Anterior cingulate cortex (tissue), 58 donors: ENCODE measurements at regions not wholly inside any gene's neighbourhood (a gene's known extent, or its start where the extent isn't known, plus 50 kb on each side); places are given as distances from the start of the nearest gene placed in this dataset.

Source experiments
- DNase-seq, 58 donors: peaks; one replicate each; lab custom pipeline; 2025; lab: John Stamatoyannopoulos, UW

DNA sequence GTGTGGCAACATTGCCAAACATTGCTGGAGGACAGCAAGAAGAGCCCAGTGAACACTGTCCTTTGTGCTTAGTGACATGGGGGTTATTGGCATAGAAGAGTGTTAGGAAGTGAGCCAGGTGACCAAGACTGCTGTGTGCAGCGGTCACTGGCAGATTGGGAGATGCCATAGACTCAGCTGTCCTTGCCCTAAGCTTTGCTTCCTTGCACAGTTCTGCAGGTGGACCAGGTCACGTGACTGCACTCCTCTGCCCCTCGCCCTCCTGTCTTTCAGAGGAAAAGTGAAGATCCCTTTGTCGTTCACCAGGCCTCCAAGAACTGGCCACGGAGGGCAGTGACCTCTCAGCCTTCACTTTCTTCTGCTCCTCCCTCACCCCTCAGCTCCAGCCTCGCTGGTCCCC, 215.6 kb upstream of the SMIM21 start:
- DNase-seq, result no peak

DNA sequence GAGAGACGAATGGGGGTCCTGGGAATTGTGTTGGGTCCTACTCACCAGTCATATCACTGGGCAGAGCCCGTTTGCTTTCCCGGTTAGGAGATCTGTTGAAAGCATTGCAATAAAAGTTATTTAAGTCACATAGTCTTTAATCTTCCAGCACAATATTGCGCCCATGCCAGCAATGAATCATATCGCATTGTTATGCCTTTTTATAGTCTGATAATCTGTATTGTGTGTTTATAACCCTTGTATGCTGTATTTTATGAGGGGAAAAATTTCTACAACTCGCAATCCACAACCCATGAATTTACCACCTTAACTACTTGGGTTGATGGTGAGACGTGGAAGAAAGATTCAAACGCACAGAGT, 211.9 kb upstream of the SMIM21 start:
- DNase-seq, result no peak

DNA sequence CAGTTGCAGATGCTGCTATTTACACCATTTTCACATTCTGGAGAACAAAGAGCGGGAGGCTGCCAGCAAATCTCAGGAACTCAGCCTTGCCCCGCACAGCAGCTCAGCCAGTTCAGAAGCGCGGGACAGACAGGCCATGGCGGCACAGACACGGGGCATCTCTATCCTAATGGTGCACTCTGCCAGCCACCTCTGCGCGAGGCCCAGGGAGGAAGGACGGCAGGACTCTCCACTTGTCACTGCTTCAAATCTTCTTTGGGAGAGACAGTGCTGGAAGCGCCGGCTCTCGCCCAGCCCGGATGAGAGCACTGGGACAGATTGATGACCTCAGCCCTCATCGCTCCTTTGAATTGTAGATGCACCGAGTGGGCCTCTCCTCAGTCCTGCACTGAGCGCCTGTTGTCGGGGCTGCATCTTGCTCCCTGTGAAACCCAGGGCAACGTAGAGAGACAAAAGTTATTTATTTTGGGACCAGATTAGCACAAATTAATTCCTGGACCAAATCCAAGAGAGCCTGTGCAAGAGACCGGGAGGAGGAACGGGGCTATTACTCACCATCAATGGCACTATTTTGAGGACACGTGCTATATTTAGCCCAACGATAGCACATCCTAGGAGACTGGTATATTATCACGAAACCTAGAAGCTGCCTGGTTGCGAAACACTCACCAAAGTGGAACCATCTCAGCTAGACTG, 211.4 kb upstream of the SMIM21 start:
- peak in 47 of 58 donors; percentile 9 to 80 (median 53) for DNase-seq

DNA sequence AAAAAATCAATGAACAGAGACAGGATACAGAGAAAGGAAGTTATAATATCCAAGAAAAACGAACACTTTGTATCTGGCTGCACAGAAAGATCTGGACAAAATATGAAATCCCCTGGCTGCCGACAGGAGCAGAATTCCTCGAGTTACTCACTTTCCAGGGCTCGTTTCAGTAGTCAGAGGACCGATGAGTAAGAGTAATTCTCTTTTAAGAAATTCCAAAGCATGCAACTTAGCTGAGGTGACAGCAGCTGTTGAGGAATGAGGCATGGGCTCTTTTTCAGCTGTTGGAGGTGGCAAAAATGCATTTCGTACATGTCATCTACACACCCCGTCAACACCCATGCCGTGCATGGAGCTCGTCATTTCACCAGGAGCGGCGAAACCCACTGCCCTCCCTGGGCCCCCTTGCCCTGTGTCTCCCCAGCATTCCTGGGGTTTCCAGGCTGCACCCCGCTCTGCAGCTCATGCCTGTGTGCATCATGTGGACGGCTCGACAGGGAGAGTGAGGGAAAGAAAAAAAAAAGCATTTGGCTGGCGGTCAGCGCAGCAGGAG, 210.8 kb upstream of the SMIM21 start:
- peak in 7 of 58 donors; percentile 8 to 51 (median 43) for DNase-seq

DNA sequence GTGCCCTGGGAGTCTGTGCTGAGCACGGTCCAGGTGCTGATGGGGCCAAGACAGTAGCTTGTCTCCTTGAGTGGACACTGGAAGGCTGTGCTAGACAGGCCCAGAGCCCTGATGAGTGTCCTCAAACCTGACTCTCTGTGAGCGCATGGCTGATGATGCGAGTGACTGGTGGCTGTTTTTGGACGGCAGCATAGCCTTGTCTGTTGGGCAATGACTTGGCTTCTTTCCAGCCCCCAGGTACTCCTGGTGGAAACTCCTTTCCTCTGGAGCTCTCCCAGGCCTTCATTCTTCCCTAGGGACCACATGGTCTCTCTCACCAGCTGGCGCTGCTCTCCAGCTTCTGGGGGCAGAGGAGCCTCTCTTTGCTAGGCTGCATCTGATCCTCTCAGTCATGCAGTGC, 207.6 kb upstream of the SMIM21 start:
- DNase-seq, result no peak

DNA sequence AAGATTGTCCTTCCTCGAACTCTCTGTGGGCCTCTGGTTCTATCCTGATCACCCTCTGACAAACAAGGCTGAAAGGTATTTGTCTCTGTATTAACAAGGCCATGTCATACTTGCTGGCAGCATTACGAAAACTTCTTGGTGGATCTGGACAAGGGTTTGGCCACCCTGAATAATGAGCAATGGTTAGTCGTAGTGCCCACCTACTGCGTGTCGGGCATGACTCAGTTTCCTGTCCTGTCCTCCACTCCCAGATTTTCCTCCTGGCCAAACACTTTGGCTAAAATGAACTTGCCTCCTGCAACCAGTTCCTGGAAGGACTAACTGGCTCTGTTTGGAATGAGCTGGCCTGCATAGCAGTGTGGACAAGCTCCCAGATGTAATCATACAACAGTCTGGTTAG, 198.5 kb upstream of the SMIM21 start:
- DNase-seq, result no peak

DNA sequence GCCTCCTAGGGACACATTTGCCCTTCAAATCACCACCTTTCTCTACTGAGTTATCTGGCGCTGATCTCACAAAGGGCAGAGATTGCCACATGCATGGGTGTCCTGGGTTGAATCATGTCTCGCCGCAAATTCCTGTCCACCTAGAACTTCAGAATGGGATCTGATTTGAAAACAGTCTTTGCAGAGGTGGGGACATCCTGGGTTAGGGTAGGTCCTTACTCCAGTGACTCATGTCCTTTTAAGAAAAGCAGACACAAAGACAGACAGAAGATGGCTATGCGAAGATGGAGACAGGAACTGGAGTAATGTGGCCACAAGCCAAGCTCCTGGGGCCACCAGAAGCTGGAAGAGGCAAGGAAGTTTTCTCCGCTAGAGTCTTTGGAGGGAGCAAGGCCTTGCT, 197.4 kb upstream of the SMIM21 start:
- no peak for DNase-seq

DNA sequence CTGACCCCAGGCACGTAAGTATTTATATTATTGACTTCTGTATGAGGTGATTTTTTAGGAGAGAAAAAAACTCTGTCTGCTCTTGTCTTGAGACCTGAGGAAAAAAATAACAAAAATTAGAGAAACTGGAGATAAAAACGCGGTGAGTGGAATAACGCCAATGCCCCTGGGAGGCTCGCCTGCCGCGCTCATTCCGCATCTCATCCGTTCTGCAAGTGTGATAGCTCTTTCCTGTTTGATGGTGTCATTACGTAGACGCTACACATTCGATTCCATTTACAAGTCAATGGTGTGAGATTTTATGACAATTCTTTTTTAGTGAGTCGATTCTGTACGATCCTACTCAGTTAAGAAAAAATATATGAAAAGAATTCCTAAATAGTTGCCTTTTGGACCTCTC, 194.3 kb upstream of the SMIM21 start:
- DNase-seq, result no peak

DNA sequence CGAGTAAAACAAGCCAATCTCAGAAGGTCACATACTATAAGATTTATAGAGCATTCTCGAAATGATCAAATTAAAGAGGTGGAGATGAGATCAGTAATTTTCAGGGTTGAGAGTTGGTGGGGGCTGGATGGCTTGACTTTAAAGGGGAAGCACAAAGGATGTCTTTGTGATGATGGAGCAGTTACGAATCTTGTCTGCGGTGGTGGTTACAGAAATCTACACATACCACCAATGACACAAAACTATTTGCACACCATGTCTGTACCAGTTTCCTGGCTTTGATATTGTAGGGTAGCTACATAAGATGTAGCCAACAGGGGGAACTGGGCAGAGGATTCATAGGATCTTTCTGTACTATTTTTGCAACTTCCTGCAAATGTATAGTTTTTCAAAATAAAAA, 190.6 kb upstream of the SMIM21 start:
- DNase-seq, result no peak

DNA sequence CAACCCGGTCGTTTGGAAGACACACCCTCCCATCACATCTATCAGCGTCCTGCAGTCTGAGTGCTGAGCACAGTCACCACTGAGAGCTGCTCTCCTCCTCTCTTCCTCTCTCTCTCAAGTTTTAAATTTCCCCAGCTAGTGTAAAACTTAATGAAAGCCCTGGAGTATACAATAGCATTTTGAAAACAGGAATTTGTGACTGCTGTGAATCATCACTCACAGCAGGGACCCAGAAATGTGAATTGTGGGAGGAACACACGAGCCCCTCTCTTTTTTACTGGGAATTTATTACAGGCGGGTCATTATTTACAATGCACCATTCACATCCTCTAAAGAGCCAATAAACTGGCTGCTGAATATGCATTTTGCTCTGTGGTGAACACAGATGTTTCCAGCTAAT, 185.0 kb upstream of the SMIM21 start:
- DNase-seq, result no peak

DNA sequence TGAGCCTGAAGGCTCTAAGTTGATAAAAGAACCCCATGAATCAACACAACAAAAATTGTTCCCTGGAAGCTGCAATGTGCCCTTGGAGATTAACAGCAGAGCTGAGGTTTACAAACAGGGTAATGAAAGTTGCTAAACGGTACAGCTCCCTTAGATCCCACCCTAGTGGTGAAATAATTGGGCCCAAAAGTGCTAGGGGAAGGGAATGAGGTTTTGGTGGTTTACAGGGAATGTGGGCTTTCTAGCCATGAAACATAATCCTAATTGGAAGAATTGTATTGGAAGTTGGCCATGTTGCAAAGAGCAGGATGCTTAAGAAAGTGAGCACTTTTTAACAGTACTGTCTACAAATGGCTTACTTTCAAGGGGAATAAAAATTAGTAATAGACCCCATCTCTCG, 180.2 kb upstream of the SMIM21 start:
- no peak for DNase-seq

DNA sequence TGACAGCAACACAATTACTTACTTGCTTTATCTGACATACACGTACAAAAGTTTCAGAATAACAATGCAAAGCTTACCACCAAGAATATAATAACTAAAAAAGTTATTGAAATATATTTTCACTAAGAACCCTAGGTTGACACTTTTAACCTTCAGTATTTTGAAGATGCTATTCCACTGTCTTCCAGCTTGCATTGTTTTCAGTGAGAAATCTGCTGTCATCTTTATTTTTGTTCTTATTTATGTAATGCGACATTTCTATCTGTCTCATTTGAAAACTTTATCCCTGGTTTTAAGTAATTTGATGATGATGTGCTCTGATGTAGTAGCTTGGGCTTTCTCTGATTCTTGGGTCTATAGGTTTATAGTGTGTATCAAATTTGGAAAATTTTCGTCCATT, 165.0 kb upstream of the SMIM21 start:
- DNase-seq, result no peak

DNA sequence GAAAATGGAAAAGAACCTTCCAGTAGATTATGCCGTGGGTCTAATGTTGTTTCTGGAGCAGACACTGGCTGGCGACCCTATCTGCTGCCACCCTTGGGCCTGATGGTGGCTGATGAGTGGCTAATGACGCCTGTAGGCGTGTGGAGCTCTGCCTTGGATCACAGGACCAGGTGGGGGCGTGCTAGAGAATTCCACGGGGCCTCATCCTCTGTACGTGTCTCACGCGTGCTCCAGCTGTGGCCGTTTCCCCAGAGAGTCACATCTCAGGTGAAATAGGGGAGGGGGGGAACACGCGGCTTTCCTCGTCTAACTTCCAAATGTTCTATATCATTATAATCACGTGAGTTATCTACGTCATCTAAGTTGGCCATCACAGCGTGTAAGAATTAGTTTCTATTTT, 160.9 kb upstream of the SMIM21 start:
- DNase-seq, result no peak

DNA sequence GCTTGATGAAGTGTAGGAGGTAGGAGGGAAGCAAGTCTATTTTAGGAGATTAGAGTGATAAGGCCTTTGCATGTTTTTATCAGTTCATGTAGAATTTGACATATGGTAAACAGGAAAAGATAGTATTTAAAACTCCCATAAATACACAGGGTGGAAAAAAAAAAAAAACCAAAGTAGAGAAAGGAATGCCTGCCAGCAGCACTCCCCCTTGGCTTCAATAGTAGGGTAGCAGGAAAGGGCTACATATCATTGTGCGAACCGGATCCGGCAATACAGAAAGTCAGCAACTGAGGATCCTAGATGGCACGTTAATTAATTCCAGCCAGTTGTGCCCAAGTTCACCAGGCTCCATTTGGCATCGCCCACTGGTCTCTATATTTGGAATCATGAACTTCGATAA, 159.6 kb upstream of the SMIM21 start:
- no peak for DNase-seq

DNA sequence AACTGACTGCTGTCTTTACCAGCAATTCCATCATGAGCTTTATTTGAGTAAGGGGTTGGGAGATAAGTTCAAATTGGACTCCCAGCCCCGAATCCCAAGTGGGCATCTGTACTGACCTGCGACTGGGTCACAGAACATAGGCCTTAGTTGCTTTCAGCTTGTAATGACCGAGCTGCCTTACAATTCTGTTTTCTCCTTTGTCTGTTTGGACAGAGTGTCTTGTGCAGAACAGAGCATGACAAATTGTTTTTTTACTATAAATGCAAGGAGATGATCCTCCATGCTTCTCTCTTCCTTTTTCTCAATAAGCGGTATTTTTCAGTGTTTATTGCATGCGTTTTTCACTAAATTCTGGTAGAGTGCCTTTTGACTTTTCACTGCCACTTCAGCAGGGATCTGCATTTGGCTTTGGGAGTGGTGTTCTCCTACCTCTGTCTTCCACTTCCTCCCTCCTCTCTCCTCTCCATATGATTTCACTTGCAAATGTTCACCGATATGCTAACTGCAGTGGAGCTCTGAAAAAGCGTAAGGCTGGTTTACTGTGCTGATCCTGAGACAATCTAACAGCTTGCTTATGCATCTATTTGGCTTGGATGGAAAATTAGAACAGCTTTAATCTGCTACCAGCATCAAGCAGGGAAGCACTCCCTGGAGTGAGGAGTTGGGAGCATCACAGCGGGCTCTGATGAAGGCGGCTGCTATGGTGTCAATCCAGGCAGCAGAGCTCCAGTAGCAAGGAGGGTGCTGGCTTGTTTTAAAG, 158.8 kb upstream of the SMIM21 start:
- peak in 13 of 58 donors; percentile 1 to 64 (median 10) for DNase-seq

DNA sequence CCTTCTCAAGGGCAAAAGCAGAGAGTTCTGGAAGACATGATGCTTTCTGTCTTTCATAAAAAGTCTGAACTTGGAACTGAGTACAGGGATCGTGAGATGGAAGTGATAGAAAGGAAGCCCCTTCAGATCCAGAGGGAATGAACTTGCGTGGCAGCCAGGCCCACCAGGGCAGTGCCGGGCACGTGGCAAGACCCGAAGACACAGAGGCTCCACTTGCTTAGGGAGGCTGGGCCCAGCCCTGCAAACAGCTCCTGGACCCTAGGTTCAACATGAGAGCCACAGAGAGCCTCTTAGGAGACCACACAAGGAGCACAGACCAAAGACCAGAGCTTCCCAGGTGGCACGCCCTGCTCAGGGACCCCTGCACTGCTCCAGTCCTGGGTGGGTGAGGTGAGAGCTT, 155.4 kb upstream of the SMIM21 start:
- no peak for DNase-seq

DNA sequence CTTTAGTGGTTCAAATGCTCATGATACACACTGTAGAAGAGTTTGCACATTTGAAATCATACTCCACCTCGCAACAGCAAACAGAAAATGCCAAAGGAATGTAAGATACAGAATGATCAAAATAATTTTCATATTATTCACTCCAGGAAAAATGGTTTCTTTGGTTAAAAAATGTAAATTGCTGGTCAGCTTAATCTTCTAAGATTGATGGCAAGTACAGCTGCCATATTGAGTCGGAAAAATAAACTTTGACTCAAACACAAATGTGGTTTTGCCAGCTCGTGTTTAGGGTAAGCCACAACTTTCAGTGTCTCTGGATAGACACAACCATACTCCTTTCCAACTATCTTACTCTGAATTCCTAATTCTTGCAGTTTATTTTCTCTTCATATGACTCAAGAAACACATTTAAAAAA, 154.9 kb upstream of the SMIM21 start:
- DNase-seq, result no peak

DNA sequence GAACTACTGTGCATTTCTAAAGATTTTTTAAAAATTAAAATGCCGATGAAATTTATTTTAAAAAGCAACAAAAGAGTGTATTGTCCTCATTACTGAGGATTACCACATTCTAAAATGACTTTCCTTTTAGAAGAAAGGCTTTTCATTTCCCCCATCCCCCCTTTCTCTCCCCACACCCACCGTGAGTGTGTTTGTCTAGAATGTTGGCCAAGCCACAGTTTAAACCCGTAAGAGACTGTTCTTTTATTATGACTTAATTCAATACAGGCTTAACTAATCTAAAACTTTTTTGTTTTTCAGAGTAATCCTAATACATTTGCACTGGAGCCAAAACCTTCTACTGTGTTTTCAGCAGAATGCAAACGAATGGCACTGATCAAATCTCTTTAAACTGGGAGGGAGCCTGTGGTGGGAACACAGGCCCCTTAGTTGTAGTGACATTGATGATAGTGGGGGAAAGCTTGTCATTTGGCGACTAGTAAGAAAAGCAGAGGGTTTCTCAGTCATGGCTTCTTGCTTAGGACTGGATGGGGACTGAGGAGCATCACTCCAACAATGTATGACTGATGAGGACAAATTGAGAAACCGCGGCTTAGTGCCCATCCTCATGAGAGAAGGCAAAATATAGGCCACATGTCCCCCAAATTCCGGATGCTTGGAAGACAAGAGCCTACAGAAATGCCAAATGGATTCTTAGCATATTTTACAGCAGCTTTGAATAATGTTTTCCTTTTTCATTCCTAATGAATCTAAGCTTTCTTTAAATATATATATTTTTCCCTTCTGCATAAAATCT, 154.0 kb upstream of the SMIM21 start:
- no peak for DNase-seq

DNA sequence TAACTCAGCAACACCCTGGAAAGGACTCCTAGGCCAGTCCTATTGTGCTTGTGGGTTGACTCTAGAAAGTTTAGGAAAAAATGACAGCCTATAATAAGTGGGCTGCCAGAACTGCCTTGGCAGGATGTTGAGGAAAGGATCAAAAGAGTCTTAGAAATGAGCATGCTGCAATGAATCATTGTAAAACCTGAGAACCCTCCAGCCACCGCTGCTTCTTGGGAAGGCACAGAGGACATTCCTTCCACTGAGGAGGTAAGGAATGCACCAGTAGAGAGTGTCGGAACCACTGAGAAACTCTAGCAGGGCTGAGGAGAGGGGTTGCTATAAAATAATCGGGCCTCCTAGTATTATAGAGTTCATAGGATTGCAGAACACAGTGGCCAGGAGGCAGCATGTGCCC, 146.7 kb upstream of the SMIM21 start:
- DNase-seq, result no peak

DNA sequence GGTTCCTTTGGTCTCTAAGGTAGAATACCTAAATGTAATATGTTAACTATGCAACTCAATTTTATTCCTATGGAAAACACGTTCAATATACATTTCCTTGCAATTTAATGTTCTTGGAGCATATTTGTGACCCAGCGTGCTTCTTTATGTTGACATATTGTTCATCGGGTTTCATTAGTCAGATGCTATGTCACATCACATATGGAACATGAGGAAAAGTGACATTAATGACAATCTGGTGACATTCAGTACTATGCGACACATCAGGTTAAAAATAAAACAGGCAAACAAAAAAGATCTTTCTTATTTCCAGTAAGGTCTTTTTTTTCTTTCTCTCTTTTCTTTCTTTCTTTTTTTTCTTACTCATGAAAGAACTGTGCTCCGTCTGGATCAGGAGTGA, 135.6 kb upstream of the SMIM21 start:
- no peak for DNase-seq

DNA sequence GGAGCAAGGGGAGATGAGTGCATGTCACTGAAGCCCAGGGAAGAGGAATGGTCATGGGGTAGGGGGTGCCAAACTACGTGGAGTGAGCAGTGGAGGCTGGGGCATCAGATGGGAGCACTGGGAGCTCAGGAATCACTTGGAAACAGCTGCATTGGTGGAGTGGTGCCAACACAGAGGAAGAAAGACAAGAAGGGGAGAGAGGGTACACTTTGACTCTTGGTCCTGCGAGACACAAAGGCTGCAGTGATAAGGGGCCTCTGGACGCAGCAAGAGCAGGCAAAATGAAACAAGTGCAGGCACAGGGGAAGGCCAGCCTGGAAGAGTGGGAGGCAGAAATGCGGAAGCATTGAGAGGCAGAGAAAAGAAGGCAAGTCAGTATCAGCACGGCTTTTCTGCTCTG, 134.7 kb upstream of the SMIM21 start:
- DNase-seq, result no peak
